ENCODE measurements at regions not wholly inside any gene's neighbourhood (a gene's known extent, or its start where the extent isn't known, plus 50 kb on each side); places are given as distances from the start of the nearest gene placed in this dataset.
A peak's percentile ranks its signal among the peaks of the same experiment; 100 is the strongest.

- no peak for DNase-seq (ENCODE audit: low read depth, low spot score)
- in situ Hi-C loops (cut with HindIII; ENCODE audit: low pct_unique_long_range_greater_than_20kb, low sequenced_read_pairs): no loop called here
Measured at GRCh38 chr17:36741019-36741902, 139.9 kb downstream of the MRM1 start.

GRCh38 chr17:36742267-36743000 is 141.1 kb downstream of the MRM1 start:
- in situ Hi-C loops (cut with HindIII; ENCODE audit: low pct_unique_long_range_greater_than_20kb, low sequenced_read_pairs): no loop called here
- DNase-seq (ENCODE audit: low read depth, low spot score): no peak

GRCh38 chr17:36743130-36743529 is 141.7 kb downstream of the MRM1 start:
- no peak for DNase-seq (ENCODE audit: low read depth, low spot score)
- in situ Hi-C loops (cut with HindIII; ENCODE audit: low pct_unique_long_range_greater_than_20kb, low sequenced_read_pairs): no loop called here

- in situ Hi-C loops (cut with HindIII; ENCODE audit: low pct_unique_long_range_greater_than_20kb, low sequenced_read_pairs): no loop called here
Measured at GRCh38 chr17:36746381-36747053, 145.1 kb downstream of the MRM1 start.

GRCh38 chr17:36747861-36748260 is 146.5 kb downstream of the MRM1 start:
- no peak for DNase-seq (ENCODE audit: low read depth, low spot score)
- in situ Hi-C loops (cut with HindIII; ENCODE audit: low pct_unique_long_range_greater_than_20kb, low sequenced_read_pairs): no loop called here

More at GRCh38 chr17:36746381-36747053, 145.1 kb downstream of the MRM1 start:
- no peak for DNase-seq (ENCODE audit: low read depth, low spot score)

- DNase-seq (ENCODE audit: low read depth, low spot score): no peak
- in situ Hi-C loops (cut with HindIII; ENCODE audit: low pct_unique_long_range_greater_than_20kb, low sequenced_read_pairs): no loop called here
Measured at GRCh38 chr17:36748272-36748671, 146.9 kb downstream of the MRM1 start.

GRCh38 chr17:36749493-36749892 is 148.1 kb downstream of the MRM1 start:
- in situ Hi-C loops (cut with HindIII; ENCODE audit: low pct_unique_long_range_greater_than_20kb, low sequenced_read_pairs): no loop called here

GRCh38 chr17:36750316-36750885 is 149.0 kb downstream of the MRM1 start:
- no peak for DNase-seq (ENCODE audit: low read depth, low spot score)
- in situ Hi-C loops (cut with HindIII; ENCODE audit: low pct_unique_long_range_greater_than_20kb, low sequenced_read_pairs): no loop called here

More at GRCh38 chr17:36749493-36749892, 148.1 kb downstream of the MRM1 start:
- DNase-seq (ENCODE audit: low read depth, low spot score): no peak

GRCh38 chr17:36752096-36752888 is 150.9 kb downstream of the MRM1 start:
- DNase-seq (ENCODE audit: low read depth, low spot score): no peak
- in situ Hi-C loops (cut with HindIII; ENCODE audit: low pct_unique_long_range_greater_than_20kb, low sequenced_read_pairs): no loop called here

GRCh38 chr17:36755586-36755985 is 154.2 kb downstream of the MRM1 start:
- in situ Hi-C loops (cut with HindIII; ENCODE audit: low pct_unique_long_range_greater_than_20kb, low sequenced_read_pairs): no loop called here
- peak; percentile 64 for DNase-seq (ENCODE audit: low read depth, low spot score)

- in situ Hi-C loops (cut with HindIII; ENCODE audit: low pct_unique_long_range_greater_than_20kb, low sequenced_read_pairs): no loop called here
- DNase-seq (ENCODE audit: low read depth, low spot score): no peak
Measured at GRCh38 chr17:36756695-36757094, 155.3 kb downstream of the MRM1 start.

- DNase-seq (ENCODE audit: low read depth, low spot score): no peak
- in situ Hi-C loops (cut with HindIII; ENCODE audit: low pct_unique_long_range_greater_than_20kb, low sequenced_read_pairs): no loop called here
Measured at GRCh38 chr17:36760425-36760824, 159.0 kb downstream of the MRM1 start.

GRCh38 chr17:36761203-36761950 is 160.0 kb downstream of the MRM1 start:
- in situ Hi-C loops (cut with HindIII; ENCODE audit: low pct_unique_long_range_greater_than_20kb, low sequenced_read_pairs): no loop called here

GRCh38 chr17:36765436-36766043 is 164.2 kb downstream of the MRM1 start:
- in situ Hi-C loops (cut with HindIII; ENCODE audit: low pct_unique_long_range_greater_than_20kb, low sequenced_read_pairs): no loop called here
- DNase-seq (ENCODE audit: low read depth, low spot score): no peak

More at GRCh38 chr17:36761203-36761950, 160.0 kb downstream of the MRM1 start:
- no peak for DNase-seq (ENCODE audit: low read depth, low spot score)

- DNase-seq (ENCODE audit: low read depth, low spot score): peak; percentile 9
- in situ Hi-C loops (cut with HindIII; ENCODE audit: low pct_unique_long_range_greater_than_20kb, low sequenced_read_pairs): no loop called here
Measured at GRCh38 chr17:36768394-36768793, 167.0 kb downstream of the MRM1 start.

GRCh38 chr17:36773039-36773438 is 164.2 kb upstream of the LHX1 start:
- in situ Hi-C loops (cut with HindIII; ENCODE audit: low pct_unique_long_range_greater_than_20kb, low sequenced_read_pairs): no loop called here
- no peak for DNase-seq (ENCODE audit: low read depth, low spot score)

Measured in SK-MEL-5 (cell line).